ENCODE measurements at regions not wholly inside any gene's neighbourhood (a gene's known extent, or its start where the extent isn't known, plus 50 kb on each side); places are given as distances from the start of the nearest gene placed in this dataset.

DNA sequence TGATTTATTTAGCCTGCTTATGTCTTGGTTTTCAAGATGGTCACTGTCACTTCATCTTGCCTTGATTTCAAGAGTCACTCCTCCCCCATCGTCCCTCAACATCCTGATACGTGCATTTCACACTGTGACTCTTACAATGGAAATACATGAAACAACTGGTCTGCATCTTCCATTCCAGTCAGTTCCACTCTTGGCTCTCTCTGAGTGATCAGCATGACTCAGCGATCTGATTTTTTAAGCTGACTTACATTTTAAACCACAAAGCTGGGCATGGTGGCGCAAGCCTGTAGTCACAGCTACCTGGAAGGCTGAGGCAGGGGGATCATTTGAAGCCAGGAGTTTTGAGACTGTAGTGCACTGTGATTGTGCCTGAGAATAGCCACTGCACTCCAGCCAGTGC, 271.2 kb upstream of the ROPN1 start:
- Histone ChIP-seq H3K4me1 (ENCODE audit: control insufficient read depth in 1 of 2, low read depth in 2 of 2) (peaks cover 47 to 85% of the 10 kb centered on the region in 2 donors), H3K27ac (peak overlapping the region; percentile 63 to 82), H3K9me3 (no peaks in the 10 kb centered on the region), H3K36me3 (peaks cover 4% of the 10 kb centered on the region), H3K4me3 (no peak overlapping the region), H3K27me3 (replicated peaks; ENCODE audit: insufficient read depth) (no peaks in the 10 kb centered on the region)
- DNase-seq (ENCODE audit: low spot score) (no peak), ATAC-seq (ENCODE audit: insufficient number of reproducible peaks, low FRiP score, low read depth) (no peak)
- TF ChIP-seq, protein P1, sequence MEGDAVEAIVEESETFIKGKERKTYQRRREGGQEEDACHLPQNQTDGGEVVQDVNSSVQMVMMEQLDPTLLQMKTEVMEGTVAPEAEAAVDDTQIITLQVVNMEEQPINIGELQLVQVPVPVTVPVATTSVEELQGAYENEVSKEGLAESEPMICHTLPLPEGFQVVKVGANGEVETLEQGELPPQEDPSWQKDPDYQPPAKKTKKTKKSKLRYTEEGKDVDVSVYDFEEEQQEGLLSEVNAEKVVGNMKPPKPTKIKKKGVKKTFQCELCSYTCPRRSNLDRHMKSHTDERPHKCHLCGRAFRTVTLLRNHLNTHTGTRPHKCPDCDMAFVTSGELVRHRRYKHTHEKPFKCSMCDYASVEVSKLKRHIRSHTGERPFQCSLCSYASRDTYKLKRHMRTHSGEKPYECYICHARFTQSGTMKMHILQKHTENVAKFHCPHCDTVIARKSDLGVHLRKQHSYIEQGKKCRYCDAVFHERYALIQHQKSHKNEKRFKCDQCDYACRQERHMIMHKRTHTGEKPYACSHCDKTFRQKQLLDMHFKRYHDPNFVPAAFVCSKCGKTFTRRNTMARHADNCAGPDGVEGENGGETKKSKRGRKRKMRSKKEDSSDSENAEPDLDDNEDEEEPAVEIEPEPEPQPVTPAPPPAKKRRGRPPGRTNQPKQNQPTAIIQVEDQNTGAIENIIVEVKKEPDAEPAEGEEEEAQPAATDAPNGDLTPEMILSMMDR (IDR thresholded peaks at IDR 0.05): no peak

DNA sequence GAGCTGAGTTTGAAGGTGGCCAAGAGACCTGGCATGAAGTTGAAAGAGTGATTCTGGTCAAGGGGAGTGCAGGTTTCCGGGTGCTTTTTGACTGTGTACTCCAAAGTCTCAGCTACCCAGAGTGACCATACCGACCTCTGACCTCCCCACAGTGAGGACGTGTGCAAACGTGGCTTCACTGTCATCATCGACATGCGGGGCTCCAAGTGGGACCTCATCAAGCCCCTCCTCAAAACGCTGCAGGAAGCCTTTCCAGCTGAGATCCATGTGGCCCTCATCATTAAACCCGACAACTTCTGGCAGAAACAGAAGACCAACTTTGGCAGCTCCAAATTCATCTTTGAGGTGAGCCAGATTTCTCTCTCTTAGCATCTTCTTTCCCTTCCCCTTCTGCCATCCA, 272.4 kb upstream of the ROPN1 start:
- ATAC-seq (ENCODE audit: insufficient number of reproducible peaks, low FRiP score, low read depth): no peak
- Histone ChIP-seq H3K9me3 (no peaks in the 10 kb centered on the region), H3K4me1 (ENCODE audit: control insufficient read depth in 1 of 2, low read depth in 2 of 2) (peaks cover 44 to 86% of the 10 kb centered on the region in 2 donors), H3K27ac (peak overlapping the region; percentile 58 to 63), H3K36me3 (peaks cover 6% of the 10 kb centered on the region), H3K4me3 (no peak overlapping the region), H3K27me3 (replicated peaks; ENCODE audit: insufficient read depth) (no peaks in the 10 kb centered on the region)
- no peak for DNase-seq (ENCODE audit: low spot score)
- TF ChIP-seq, protein P1 (IDR thresholded peaks at IDR 0.05): no peak

DNA sequence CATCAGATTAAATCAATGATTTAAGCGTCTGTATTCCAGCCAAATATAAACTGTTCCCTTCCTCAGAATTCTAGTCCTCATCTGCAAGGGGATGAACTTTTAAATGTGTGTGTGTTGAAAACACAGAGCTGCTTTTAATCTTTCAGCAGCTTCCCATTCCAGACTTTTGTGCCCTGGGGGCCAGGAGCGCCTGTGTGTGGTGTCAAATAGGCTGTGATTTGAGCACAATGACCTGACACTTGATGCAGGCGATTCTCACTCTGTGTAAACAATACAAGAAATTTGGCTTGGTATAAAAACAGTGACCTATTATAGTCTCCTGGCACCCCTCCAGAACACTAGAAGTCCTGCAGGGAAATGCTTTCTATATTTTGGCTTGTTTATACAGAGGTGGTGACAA, 274.6 kb upstream of the ROPN1 start:
- Histone ChIP-seq H3K4me1 (ENCODE audit: control insufficient read depth in 1 of 2, low read depth in 2 of 2) (peaks cover 35 to 90% of the 10 kb centered on the region in 2 donors), H3K27ac (peak overlapping the region; percentile 24 to 41), H3K4me3 (no peak overlapping the region), H3K27me3 (replicated peaks; ENCODE audit: insufficient read depth) (no peaks in the 10 kb centered on the region), H3K9me3 (no peaks in the 10 kb centered on the region), H3K36me3 (peaks cover 6% of the 10 kb centered on the region)
- no peak for DNase-seq (ENCODE audit: low spot score)
- ATAC-seq (ENCODE audit: insufficient number of reproducible peaks, low FRiP score, low read depth): no peak
- TF ChIP-seq, protein P1 (IDR thresholded peaks at IDR 0.05): no peak

GRCh38 chr3:124267406-124267805, 275.5 kb upstream of the ROPN1 start:
- ATAC-seq (ENCODE audit: insufficient number of reproducible peaks, low FRiP score, low read depth) (no peak), DNase-seq (ENCODE audit: low spot score) (no peak)
- no peaks in the 10 kb centered on the region for H3K27me3 ChIP-seq (replicated peaks; ENCODE audit: insufficient read depth)
- TF ChIP-seq, protein P1 (IDR thresholded peaks at IDR 0.05): no peak
- H3K27ac ChIP-seq: peak overlapping the region in 1 of 2 donors; percentile 99
- H3K4me3 ChIP-seq: no peak overlapping the region
- H3K36me3 ChIP-seq: peaks cover 6% of the 10 kb centered on the region
- H3K4me1 ChIP-seq (ENCODE audit: control insufficient read depth in 1 of 2, low read depth in 2 of 2): peaks cover 40 to 90% of the 10 kb centered on the region in 2 donors
- H3K9me3 ChIP-seq: no peaks in the 10 kb centered on the region

- DNase-seq (ENCODE audit: low spot score): no peak
- no peak overlapping the region for H3K4me3 ChIP-seq
- peaks cover 6% of the 10 kb centered on the region for H3K36me3 ChIP-seq
- H3K27ac ChIP-seq: peak overlapping the region; percentile 39 to 99
- no peaks in the 10 kb centered on the region for H3K9me3 ChIP-seq
- H3K27me3 ChIP-seq (replicated peaks; ENCODE audit: insufficient read depth): no peaks in the 10 kb centered on the region
- TF ChIP-seq, protein P1 (IDR thresholded peaks at IDR 0.05): no peak
- no peak for ATAC-seq (ENCODE audit: insufficient number of reproducible peaks, low FRiP score, low read depth)
- H3K4me1 ChIP-seq (ENCODE audit: control insufficient read depth in 1 of 2, low read depth in 2 of 2): peaks cover 41 to 87% of the 10 kb centered on the region in 2 donors
Observed at GRCh38 chr3:124268355-124268754, 276.4 kb upstream of the ROPN1 start.
